NB4 (cell line): ENCODE measurements at regions not wholly inside any gene's neighbourhood (a gene's known extent, or its start where the extent isn't known, plus 50 kb on each side); places are given as distances from the start of the nearest gene placed in this dataset.

Source experiments
- MYC ChIP-seq: IDR thresholded peaks from 2 replicates; pipeline ENCODE4 v1.6.1; 2011; ENCODE audit warnings: low read depth, low read length
- POLR2A ChIP-seq: IDR thresholded peaks from 2 replicates; pipeline ENCODE4 v1.6.1; 2011; ENCODE audit warnings: mild to moderate bottlenecking; ENCODE audit not compliant: insufficient read length; ENCODE audit errors: extremely low read depth
- TF ChIP-seq, protein P1 (sequence below): IDR thresholded peaks from one replicate; pipeline ENCODE4 v1.5.1; 2012; ENCODE audit warnings: low read depth, low read length
- TF ChIP-seq, protein P2 (sequence below): IDR thresholded peaks from 2 replicates; pipeline ENCODE4 v1.6.1; 2011; ENCODE audit warnings: low read depth, low read length

DNA sequence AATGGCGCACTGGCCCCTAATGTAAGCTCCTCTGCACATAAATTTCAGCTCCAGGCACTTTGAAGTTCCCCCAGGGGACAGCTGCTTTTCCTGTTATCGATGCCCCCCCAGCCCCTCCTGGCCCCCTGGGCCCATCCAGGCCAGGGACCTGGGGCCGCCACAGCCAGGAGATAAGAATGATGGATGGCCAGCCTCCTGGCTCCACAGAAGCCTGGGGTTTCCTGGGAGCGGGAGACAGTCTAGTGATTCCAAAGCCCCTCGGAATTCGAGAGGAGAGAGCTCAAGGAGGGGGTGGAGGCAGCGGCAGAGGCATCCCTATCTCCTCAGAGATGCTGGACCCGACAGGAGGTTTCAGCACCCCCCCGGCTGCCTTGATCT, 98.4 kb upstream of the HAND1 start:
- TF ChIP-seq, protein P1, sequence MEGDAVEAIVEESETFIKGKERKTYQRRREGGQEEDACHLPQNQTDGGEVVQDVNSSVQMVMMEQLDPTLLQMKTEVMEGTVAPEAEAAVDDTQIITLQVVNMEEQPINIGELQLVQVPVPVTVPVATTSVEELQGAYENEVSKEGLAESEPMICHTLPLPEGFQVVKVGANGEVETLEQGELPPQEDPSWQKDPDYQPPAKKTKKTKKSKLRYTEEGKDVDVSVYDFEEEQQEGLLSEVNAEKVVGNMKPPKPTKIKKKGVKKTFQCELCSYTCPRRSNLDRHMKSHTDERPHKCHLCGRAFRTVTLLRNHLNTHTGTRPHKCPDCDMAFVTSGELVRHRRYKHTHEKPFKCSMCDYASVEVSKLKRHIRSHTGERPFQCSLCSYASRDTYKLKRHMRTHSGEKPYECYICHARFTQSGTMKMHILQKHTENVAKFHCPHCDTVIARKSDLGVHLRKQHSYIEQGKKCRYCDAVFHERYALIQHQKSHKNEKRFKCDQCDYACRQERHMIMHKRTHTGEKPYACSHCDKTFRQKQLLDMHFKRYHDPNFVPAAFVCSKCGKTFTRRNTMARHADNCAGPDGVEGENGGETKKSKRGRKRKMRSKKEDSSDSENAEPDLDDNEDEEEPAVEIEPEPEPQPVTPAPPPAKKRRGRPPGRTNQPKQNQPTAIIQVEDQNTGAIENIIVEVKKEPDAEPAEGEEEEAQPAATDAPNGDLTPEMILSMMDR, result no peak
- TF ChIP-seq POLR2A (no peak), MYC (no peak)
- TF ChIP-seq, protein P2, sequence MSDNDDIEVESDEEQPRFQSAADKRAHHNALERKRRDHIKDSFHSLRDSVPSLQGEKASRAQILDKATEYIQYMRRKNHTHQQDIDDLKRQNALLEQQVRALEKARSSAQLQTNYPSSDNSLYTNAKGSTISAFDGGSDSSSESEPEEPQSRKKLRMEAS, result no peak
